RCC 7860 (cell line): ENCODE measurements at regions not wholly inside any gene's neighbourhood (a gene's known extent, or its start where the extent isn't known, plus 50 kb on each side); places are given as distances from the start of the nearest gene placed in this dataset.

ENCODE experiments used
- DNase-seq: peaks from one replicate; pipeline ENCODE4 v3.0.0-alpha.2; 2015; ENCODE audit warnings: low spot score
- FAIRE-seq: peaks from 2 replicates; lab custom pipeline; 2012; peaks lifted over from hg19 to GRCh38; lab: Jason Lieb, UNC

DNA sequence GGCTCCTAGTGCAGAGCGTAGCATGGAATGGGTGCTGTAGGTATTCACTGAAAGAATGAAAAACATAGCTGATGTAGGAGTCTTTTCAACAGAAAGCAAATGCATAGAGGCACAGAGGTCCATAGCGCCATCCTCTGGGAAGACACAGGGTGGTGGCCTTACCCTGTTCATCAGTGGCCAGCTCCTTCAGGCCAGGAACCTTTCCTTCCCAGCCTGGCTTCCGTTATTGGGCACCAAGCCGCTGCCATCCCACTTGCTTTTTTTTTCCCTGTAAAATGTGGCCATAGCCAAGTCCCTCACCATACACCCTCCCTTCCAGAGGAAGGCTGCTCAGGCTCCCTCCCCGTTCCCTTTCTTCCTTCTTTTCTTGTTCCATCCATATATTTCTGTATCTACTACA lies 118.1 kb downstream of the ZNF621 start:
- no peak for DNase-seq

GRCh38 chr3:40645883-40646282 lies 121.1 kb downstream of the ZNF621 start:
- DNase-seq (no peak), FAIRE-seq (no peak)

More for the DNA sequence above, 118.1 kb downstream of the ZNF621 start:
- no peak for FAIRE-seq

DNA sequence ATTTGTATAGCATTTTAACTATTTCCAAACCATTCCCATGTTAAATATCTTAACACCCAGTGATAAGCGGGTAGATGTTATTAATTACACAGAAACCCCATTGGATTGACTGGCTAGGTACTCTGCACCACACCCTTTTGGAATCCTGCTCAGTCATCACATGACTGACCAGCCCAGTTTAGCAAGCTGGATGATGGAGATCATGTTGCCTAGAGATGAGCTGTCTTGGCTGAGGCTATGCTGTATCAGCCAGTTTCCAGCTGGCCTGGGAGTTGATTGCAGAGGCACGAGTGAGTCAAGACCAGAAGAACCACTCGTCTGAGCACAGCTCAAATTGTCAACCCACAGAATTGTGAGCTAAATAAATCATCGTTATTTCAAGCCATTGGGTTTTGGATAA lies 124.6 kb downstream of the ZNF621 start:
- FAIRE-seq (no peak), DNase-seq (no peak)

DNA sequence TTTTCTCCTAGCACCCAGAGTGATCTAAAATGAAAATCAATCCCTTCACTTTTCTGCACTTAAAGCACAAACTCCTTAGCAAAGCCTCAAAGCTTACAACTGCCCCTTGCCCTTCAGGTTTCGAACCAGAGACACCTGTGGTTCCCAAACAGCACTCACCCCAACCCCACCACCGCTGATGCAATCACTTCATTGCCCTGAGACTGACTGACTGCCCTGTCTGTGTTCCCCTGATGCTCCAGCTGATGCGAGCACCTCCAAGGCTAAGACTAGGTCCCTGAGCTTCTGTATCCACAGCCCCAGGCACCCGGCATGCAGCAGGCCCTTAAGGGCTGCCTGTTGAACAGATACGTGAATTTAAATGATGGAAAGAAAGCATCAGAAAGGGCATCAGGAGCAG lies 127.3 kb downstream of the ZNF621 start:
- DNase-seq (no peak), FAIRE-seq (no peak)

GRCh38 chr3:40653001-40653400 lies 128.2 kb downstream of the ZNF621 start:
- no peak for DNase-seq

GRCh38 chr3:40653878-40654277 lies 129.1 kb downstream of the ZNF621 start:
- FAIRE-seq (no peak), DNase-seq (no peak)

More at GRCh38 chr3:40653001-40653400, 128.2 kb downstream of the ZNF621 start:
- no peak for FAIRE-seq

- FAIRE-seq (no peak), DNase-seq (no peak)
These were observed 130.8 kb downstream of the ZNF621 start for GRCh38 chr3:40655551-40655950.

- no peak for DNase-seq
- FAIRE-seq: no peak
These were observed 132.9 kb downstream of the ZNF621 start for GRCh38 chr3:40657623-40658022.

- no peak for DNase-seq
- FAIRE-seq: no peak
These were observed 133.5 kb downstream of the ZNF621 start for GRCh38 chr3:40658305-40658704.

GRCh38 chr3:40660554-40660953 lies 135.8 kb downstream of the ZNF621 start:
- no peak for DNase-seq
- no peak for FAIRE-seq

DNA sequence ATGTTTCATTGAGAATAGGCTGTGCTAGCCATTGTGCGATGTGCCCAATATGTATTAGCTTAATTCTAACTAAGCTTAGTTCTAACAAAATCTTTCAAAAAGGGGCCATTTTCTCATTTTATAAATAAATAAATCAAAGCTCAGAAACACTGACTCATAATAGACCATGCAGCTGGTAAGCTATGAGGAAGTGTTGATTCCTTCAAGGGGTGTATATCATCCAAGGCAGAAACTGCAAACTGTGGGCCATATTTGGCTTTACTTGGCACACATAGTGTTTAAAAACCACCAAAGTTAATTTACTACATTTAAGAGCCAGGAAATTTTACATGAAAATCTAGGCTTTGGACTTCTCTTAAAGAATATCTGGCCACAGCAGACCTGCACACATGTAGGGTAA lies 136.5 kb downstream of the ZNF621 start:
- FAIRE-seq (no peak), DNase-seq (no peak)

- DNase-seq (no peak), FAIRE-seq (no peak)
These were observed 138.5 kb downstream of the ZNF621 start for GRCh38 chr3:40663280-40663679.

- no peak for FAIRE-seq
These were observed 144.4 kb downstream of the ZNF621 start for GRCh38 chr3:40669176-40669575.

DNA sequence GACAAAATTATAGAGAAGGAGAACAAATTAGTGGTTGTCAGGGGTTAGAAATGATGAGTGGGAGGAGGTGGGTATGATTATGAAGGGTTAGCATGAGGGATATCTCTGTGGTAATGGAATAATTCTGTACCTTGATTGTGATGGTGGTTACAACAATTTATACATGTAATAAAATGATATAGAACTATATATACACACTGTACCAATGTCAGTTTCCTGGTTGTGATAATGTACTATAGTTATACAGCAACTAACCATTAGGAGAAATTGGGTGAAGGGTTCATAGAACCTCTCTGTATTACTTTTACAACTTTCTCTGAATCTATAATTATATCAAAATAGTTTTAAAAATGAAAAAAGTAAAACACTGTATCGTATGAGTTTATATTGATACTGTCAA lies 148.1 kb downstream of the ZNF621 start:
- no peak for DNase-seq
- FAIRE-seq: no peak

More at GRCh38 chr3:40669176-40669575, 144.4 kb downstream of the ZNF621 start:
- no peak for DNase-seq

GRCh38 chr3:40677321-40677720 lies 152.6 kb downstream of the ZNF621 start:
- DNase-seq (no peak), FAIRE-seq (no peak)

DNA sequence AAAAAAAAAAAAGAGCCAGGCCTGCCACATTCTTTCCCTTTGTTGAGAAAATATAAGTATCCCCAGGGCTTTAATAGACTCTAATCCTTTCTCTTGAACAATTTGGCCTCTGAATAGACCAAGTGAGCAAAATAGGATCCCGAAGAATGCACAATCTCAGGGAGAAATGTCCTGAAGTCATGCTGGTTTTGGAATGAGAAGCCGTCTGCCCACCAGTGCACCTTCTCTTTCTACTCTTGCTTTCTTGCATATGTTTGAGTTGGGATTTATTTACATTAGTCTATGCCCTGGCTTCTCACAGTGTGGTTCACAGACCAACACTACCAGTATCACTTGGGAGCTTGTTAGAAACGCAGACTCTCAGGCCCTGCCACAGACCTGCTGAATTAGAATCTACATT lies 153.0 kb downstream of the ZNF621 start:
- DNase-seq (no peak), FAIRE-seq (no peak)

DNA sequence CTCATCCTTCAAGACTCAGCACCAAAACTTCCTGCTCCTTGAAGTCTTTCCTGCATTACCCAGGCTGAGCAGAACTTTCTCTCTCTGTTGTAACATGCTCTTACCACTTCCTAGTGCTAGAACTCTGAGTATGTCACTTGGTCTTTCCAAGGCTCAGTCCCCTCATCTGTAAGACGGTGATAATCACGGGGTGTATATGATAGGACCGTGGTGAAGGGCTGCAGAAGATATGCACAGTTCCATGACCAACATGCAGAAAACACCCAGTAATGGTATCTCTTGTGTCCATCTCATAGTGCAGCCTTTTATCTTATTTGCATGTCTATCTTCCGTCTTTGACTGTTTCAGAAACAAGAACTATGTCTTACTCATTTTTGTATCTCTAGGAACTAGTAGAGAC lies 154.5 kb downstream of the ZNF621 start:
- FAIRE-seq (no peak), DNase-seq (no peak)

- DNase-seq (no peak), FAIRE-seq (no peak)
These were observed 156.2 kb downstream of the ZNF621 start for GRCh38 chr3:40680685-40681657.

- DNase-seq (no peak), FAIRE-seq (no peak)
These were observed 156.9 kb downstream of the ZNF621 start for GRCh38 chr3:40681658-40682055.

GRCh38 chr3:40689837-40690236 lies 165.1 kb downstream of the ZNF621 start:
- no peak for DNase-seq
- no peak for FAIRE-seq

DNA sequence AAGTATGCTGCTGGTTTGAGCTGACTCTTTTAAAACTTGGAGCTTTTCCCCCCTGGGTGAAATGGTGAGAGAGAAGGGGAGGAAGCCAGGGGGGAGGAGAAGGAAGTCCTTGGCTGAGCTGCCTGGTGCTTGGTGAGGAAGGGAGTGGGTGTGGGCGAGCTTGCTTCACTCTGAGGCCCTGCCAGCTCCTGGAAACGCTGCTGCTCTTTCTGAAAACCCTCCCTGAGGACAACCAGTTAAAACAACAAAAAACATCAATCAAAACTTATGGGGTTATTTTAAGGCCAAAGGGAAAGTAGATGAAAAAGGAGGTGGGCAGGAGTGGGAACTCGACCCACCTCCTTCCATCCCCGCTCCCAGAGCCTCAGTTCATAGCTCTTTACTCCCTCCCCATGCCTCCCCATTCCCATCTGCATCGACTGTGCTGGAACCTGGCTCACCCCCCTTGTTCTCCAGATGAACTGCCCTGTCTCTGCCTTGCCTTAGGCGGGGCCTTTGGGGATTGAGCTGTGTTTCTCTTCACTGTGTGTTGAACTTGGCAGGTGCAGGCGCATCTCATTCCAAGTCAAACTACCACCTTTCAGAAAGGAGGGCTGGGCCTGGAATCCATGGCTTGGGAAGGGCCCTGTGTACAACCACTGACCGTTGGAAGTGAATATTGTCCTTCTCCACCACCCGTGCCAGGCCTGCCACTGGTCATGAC lies 166.1 kb downstream of the ZNF621 start:
- no peak for FAIRE-seq
- no peak for DNase-seq

DNA sequence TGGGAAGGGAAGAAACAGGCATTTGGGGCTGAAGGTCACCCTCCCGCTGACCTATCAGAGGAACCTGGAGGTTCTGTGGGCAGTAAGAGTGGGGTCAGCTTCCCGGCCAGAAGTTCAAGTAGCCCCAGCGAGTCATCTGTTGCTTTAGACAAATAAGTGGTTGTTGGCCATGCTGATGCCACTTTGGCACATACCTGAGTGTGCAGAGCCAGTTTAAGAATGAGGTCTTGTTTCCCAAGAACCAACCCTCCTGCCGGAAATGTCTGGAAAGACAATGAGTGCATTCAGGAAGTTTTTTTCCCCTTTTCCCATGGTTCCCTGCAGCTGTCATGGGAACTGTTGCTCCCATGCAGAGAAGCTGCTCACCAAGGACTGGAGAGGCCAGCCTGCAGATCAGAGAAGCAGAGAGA lies 166.7 kb downstream of the ZNF621 start:
- no peak for DNase-seq
- FAIRE-seq: no peak
